ENCODE measurements at regions not wholly inside any gene's neighbourhood (a gene's known extent, or its start where the extent isn't known, plus 50 kb on each side); places are given as distances from the start of the nearest gene placed in this dataset.

GRCh38 chr6:34633785-34634184 lies 62.8 kb downstream of the ILRUN start:
- TF ChIP-seq CTCF (IDR thresholded peaks at IDR 0.05) (no peak), POLR2A (IDR thresholded peaks at IDR 0.05) (no peak)
